Activated CD8-positive, alpha-beta T cell treated with anti-CD3 and anti-CD28 coated beads for 36 hours (primary cell): ENCODE measurements at regions not wholly inside any gene's neighbourhood (a gene's known extent, or its start where the extent isn't known, plus 50 kb on each side); places are given as distances from the start of the nearest gene placed in this dataset.

ENCODE experiments used
- ATAC-seq: fragments of 200-7000 bp; cut with Tn5 transposase; one replicate; pipeline ENCODE4 v1.10.0; 2021; ENCODE audit warnings: mild to moderate bottlenecking, moderate library complexity
- CTCF ChIA-PET: fragments of 350-600 bp; sonication (Branson Sonifier 250); formaldehyde crosslinking; loops from one replicate; lab custom pipeline; 2021; ENCODE audit warnings: antibody characterized with exemption; lab: Charles Lee
- POLR2A ChIA-PET: fragments of 350-600 bp; sonication (Branson Sonifier 250); formaldehyde crosslinking; loops from one replicate; lab custom pipeline; 2021; ENCODE audit warnings: antibody characterized with exemption; lab: Charles Lee
- DNase-seq: peaks from one replicate; pipeline ENCODE4 v3.0.0-alpha.2; 2020
- H3K27ac Mint-ChIP-seq: one replicate; pipeline ENCODE4 v1.8.0; 2021; ENCODE audit warnings: mild to moderate bottlenecking, mixed read lengths
- H3K27me3 Mint-ChIP-seq: one replicate; pipeline ENCODE4 v1.8.0; 2021; ENCODE audit warnings: mixed read lengths
- H3K36me3 Mint-ChIP-seq: one replicate; pipeline ENCODE4 v1.8.0; 2021; ENCODE audit warnings: low read depth, mixed read lengths
- H3K4me1 Mint-ChIP-seq: one replicate; pipeline ENCODE4 v1.8.0; 2021; ENCODE audit warnings: low read depth, mixed read lengths
- H3K4me3 Mint-ChIP-seq: one replicate; pipeline ENCODE4 v1.8.0; 2021; ENCODE audit warnings: mild to moderate bottlenecking, moderate library complexity, mixed read lengths
- H3K9me3 Mint-ChIP-seq: one replicate; pipeline ENCODE4 v1.8.0; 2021; ENCODE audit warnings: mixed read lengths
- intact Hi-C: fragments of 100-400 bp; cut with micrococcal nuclease; formaldehyde crosslinking; loops from one replicate; pipeline ENCODE4 v1.10.0; 2022
- TF ChIP-seq, protein P1 (sequence below): fragments of 200-600 bp; IDR thresholded peaks from one replicate; pipeline ENCODE4 v1.8.0; 2022; ENCODE audit warnings: antibody characterized with exemption, mild to moderate bottlenecking

DNA sequence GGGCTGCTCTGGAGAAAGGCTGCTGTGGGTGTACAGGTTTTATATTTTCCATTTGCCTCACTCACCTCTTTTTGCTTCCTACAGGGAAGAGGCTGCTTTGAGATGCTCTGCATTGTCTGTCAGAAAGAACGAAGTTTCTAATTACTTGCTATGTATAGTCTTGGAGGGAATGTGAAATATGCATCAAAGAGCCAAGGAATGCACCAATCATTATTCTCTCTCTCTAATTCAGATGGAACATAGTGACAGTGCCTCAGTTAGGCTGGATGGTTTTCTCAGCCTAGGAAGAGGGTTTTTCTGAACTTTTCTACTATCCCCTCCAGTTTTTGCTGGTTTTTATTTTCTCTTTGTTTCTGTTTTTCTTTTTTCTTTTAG is 106.8 kb upstream of the SLC4A4 start:
- H3K9me3 Mint-ChIP-seq: no peaks in the 10 kb centered on the region
- TF ChIP-seq, protein P1, sequence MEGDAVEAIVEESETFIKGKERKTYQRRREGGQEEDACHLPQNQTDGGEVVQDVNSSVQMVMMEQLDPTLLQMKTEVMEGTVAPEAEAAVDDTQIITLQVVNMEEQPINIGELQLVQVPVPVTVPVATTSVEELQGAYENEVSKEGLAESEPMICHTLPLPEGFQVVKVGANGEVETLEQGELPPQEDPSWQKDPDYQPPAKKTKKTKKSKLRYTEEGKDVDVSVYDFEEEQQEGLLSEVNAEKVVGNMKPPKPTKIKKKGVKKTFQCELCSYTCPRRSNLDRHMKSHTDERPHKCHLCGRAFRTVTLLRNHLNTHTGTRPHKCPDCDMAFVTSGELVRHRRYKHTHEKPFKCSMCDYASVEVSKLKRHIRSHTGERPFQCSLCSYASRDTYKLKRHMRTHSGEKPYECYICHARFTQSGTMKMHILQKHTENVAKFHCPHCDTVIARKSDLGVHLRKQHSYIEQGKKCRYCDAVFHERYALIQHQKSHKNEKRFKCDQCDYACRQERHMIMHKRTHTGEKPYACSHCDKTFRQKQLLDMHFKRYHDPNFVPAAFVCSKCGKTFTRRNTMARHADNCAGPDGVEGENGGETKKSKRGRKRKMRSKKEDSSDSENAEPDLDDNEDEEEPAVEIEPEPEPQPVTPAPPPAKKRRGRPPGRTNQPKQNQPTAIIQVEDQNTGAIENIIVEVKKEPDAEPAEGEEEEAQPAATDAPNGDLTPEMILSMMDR: no peak
- H3K27ac Mint-ChIP-seq: no peak overlapping the region
- intact Hi-C loops: no loop called here
- no peaks in the 10 kb centered on the region for H3K36me3 Mint-ChIP-seq
- peaks cover 2% of the 10 kb centered on the region for H3K4me1 Mint-ChIP-seq
- no peak for ATAC-seq
- CTCF ChIA-PET: interaction anchor here (1.1 kb wide), 1 partner anchor 48 kb away, joined by 3 read pairs; no protein-coding TSS in a partner anchor
- H3K4me3 Mint-ChIP-seq: no peak overlapping the region
- POLR2A ChIA-PET: no interaction called here
- DNase-seq: no peak
- H3K27me3 Mint-ChIP-seq: peaks cover 1% of the 10 kb centered on the region

DNA sequence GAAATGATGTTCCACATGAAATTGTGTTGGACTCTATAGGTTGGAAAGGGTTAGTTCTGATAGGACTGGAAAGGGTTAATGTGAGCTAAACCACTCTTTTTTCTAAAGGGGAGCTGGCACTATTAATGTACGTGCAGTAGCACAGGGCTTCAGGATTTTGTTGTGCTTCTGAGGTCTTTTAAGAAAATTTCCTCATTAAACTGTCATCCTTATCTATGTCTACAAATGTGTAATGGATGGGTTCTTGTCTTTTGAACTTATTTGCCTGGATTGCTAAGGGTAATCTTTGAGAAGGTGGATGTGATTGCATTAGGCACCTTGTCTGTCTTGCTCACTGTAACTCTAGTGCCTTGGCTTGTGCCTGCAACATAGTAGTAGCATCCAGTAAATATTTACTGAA is 106.0 kb upstream of the SLC4A4 start:
- H3K4me1 Mint-ChIP-seq: peaks cover 2% of the 10 kb centered on the region
- TF ChIP-seq, protein P1: no peak
- CTCF ChIA-PET: interaction anchor here (1.1 kb wide), 1 partner anchor 48 kb away, joined by 3 read pairs; no protein-coding TSS in a partner anchor
- H3K27me3 Mint-ChIP-seq: peaks cover 1% of the 10 kb centered on the region
- no peak overlapping the region for H3K27ac Mint-ChIP-seq
- POLR2A ChIA-PET: interaction anchor here (0.9 kb wide), 1 partner anchor 9 kb away, joined by 3 read pairs; no protein-coding TSS in a partner anchor
- no peaks in the 10 kb centered on the region for H3K9me3 Mint-ChIP-seq
- ATAC-seq (no peak), DNase-seq (no peak)
- no peaks in the 10 kb centered on the region for H3K36me3 Mint-ChIP-seq
- intact Hi-C loops: no loop called here
- no peak overlapping the region for H3K4me3 Mint-ChIP-seq

DNA sequence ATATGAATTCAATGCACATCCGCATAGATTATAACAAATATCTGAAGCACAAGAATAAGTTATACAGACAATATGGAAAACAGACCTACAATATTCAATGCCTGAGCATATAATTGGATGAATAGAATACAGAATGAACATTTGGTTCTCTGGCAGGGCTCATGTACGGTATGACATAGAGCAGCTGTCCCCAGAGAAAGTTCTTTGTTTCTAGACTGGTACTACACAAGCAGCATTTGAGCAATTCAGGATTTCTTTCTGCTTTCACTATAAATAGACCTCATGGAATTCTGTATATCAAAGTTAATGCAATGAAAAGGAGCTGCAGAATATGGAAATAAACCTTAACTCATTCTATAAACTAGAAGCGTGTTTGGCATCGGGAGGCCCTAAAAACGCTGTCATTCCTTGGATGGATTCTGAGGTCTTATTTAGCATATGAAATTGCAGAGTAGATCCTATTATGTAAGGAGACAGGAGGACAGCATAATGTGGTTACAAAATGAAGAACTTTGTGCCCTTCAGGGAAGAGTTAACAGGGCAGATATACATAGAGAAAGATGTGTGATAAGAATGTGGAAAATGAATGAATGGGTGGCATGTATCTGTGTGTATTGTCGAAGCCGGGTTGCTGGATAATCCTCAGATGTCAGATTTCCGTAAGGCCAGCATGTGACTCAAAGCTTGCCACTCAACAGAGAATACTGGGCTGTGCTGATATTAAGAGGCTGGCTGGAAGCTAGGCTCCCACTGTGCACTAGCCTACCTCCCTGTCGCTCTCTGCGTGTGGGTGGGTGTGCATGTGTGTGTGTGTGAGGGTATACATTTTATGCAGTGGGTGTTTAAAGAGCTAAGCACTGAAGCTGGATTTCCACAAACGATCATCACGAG is 103.3 kb upstream of the SLC4A4 start:
- CTCF ChIA-PET: interaction anchor here (0.8 to 2.1 kb wide), 3 partner anchors 9 to 51 kb away, joined by 3 to 11 read pairs (median 3); no protein-coding TSS in a partner anchor
- POLR2A ChIA-PET: no interaction called here
- DNase-seq (no peak), ATAC-seq (no peak)
- intact Hi-C loops: no loop called here
- peaks cover 1% of the 10 kb centered on the region for H3K27me3 Mint-ChIP-seq
- H3K4me3 Mint-ChIP-seq: no peak overlapping the region
- TF ChIP-seq, protein P1: no peak
- H3K27ac Mint-ChIP-seq: no peak overlapping the region
- no peaks in the 10 kb centered on the region for H3K36me3 Mint-ChIP-seq
- H3K4me1 Mint-ChIP-seq: peaks cover 2% of the 10 kb centered on the region
- no peaks in the 10 kb centered on the region for H3K9me3 Mint-ChIP-seq

DNA sequence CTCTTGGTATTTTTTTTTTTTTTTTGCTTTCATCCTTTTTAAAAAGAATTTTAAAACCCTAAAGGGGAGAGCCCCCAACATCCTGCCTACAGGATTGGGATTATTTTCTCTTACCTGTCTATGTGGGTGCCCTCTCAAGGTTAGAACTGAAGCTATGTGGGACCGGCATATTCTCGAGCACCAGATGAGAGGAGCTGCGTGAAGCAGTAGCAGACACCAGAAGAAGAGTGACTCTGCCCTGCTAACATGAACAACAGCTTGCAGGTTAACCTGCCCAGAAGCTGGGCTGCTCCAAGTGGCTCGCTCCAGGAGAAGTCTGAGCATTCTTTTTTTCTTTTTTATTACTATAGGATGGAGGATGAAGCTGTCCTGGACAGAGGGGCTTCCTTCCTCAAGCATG is 102.6 kb upstream of the SLC4A4 start:
- ATAC-seq: no peak
- H3K27ac Mint-ChIP-seq: no peak overlapping the region
- ChIA-PET POLR2A (no interaction called here), CTCF (interaction anchor here (0.9 to 2.1 kb wide), 2 partner anchors 33 to 52 kb away, joined by 3 to 11 read pairs; no protein-coding TSS in a partner anchor)
- DNase-seq: no peak
- H3K27me3 Mint-ChIP-seq: no peaks in the 10 kb centered on the region
- H3K36me3 Mint-ChIP-seq: no peaks in the 10 kb centered on the region
- intact Hi-C loops: no loop called here
- no peak overlapping the region for H3K4me3 Mint-ChIP-seq
- H3K9me3 Mint-ChIP-seq: no peaks in the 10 kb centered on the region
- TF ChIP-seq, protein P1: no peak
- peaks cover 2% of the 10 kb centered on the region for H3K4me1 Mint-ChIP-seq

DNA sequence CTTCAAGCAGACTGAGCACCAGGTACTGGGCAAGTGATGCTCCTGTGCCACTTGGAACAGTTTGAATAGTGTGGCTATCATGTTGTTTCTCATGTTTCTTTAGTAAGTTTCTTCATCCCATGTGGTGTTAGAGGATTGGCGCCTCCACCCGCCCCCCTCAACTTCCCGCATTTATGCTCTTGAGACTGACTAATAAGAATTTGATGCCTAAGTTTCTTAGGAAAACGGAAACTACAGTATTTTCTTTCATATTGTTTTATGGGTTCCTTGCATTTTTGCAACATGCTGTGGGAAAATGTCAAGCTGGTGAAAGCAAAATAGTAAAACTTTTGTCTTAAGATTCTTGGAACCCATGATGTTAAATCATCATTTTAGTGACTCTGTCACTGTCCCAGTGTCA is 101.2 kb upstream of the SLC4A4 start:
- no peaks in the 10 kb centered on the region for H3K36me3 Mint-ChIP-seq
- CTCF ChIA-PET: no interaction called here
- intact Hi-C loops: no loop called here
- POLR2A ChIA-PET: no interaction called here
- DNase-seq (no peak), ATAC-seq (no peak)
- TF ChIP-seq, protein P1: no peak
- H3K9me3 Mint-ChIP-seq: no peaks in the 10 kb centered on the region
- H3K27ac Mint-ChIP-seq: no peak overlapping the region
- peaks cover 2% of the 10 kb centered on the region for H3K4me1 Mint-ChIP-seq
- H3K4me3 Mint-ChIP-seq: no peak overlapping the region
- H3K27me3 Mint-ChIP-seq: no peaks in the 10 kb centered on the region
